C4-2B (cell line): ENCODE measurements at regions not wholly inside any gene's neighbourhood (a gene's known extent, or its start where the extent isn't known, plus 50 kb on each side); places are given as distances from the start of the nearest gene placed in this dataset.
A peak's percentile ranks its signal among the peaks of the same experiment; 100 is the strongest.

Source experiments
- H3K27ac ChIP-seq: fragments of 450-650 bp; 2 replicates; pipeline ENCODE4 v1.5.1; 2017
- ZFX ChIP-seq: fragments of 450-650 bp; IDR thresholded peaks from 2 replicates; pipeline ENCODE4 v1.6.1; 2017
- TF ChIP-seq, protein P1 (sequence below): fragments of 450-650 bp; conservative IDR thresholded peaks from 2 replicates; pipeline ENCODE4 v1.5.1; 2017; ENCODE audit warnings: mild to moderate bottlenecking

DNA sequence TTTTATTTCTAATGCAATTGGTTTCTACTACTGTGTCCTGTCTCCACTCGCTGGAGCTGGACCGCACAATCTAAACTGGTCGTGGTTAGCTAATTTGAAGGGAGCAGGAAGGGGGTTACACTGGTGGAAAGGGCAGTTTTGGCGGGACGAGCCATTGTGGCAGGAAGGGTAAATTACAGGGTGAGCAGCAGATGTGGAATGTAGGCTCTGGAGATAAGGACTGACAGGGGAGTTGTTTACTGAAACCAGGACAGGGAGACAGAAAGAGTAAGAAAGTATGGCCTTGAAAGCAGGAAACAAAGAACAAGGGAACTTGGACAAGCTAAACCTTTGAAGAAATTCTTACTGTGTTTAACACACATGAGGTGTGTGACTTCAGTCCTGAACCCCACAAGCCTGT lies 147.8 kb downstream of the ATXN7L3B start:
- H3K27ac ChIP-seq: no peak overlapping the region
- TF ChIP-seq, protein P1, sequence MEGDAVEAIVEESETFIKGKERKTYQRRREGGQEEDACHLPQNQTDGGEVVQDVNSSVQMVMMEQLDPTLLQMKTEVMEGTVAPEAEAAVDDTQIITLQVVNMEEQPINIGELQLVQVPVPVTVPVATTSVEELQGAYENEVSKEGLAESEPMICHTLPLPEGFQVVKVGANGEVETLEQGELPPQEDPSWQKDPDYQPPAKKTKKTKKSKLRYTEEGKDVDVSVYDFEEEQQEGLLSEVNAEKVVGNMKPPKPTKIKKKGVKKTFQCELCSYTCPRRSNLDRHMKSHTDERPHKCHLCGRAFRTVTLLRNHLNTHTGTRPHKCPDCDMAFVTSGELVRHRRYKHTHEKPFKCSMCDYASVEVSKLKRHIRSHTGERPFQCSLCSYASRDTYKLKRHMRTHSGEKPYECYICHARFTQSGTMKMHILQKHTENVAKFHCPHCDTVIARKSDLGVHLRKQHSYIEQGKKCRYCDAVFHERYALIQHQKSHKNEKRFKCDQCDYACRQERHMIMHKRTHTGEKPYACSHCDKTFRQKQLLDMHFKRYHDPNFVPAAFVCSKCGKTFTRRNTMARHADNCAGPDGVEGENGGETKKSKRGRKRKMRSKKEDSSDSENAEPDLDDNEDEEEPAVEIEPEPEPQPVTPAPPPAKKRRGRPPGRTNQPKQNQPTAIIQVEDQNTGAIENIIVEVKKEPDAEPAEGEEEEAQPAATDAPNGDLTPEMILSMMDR: no peak

DNA sequence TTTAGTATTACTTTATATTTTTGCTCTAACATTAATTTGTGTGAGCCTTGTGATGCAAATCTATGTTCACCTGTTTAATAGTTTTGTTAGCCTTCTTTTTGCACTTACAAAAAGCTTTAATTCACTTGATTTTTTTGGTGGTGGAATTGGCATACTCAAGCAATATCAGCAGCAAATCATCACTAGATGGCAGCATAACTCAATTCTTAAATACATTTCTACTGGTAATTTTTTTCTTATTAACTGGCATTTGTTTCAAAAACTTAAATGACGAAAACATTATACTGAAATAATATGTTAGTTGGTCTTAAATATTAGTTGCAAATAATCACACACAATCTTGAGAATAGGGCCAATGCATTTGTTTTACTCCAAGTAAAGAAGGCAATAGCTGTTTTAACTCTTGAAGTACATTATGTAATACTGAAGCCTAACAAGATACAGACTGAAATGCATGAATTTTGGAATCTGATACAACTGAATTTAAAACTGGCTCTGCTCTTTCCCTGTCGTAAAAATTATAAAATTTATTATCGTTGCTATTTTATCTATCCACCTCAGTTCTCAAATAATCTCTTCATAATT lies 151.5 kb downstream of the ATXN7L3B start:
- TF ChIP-seq ZFX: no peak
- TF ChIP-seq, protein P1: peak; percentile 76
- H3K27ac ChIP-seq: no peak overlapping the region

DNA sequence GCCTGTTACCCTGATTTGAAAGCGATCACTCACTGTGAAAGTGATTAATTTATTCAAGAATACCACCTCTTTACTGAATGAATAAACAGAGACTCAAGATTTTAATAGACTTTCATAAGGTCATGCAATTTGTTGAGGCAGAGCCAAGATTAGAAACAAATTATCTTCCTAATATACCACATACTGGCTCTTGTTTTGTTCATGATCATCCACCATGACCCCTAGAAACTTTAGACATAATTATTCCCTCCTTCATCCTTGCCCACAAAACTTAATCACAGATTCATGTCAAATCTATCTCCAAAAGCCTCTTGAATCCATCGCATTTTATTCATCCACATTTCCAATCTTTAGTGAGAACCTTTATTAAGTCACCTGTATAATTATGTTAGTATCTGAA lies 152.3 kb downstream of the ATXN7L3B start:
- H3K27ac ChIP-seq: no peak overlapping the region
- TF ChIP-seq, protein P1: no peak
- no peak for TF ChIP-seq ZFX

GRCh38 chr12:74719447-74719846 lies 181.8 kb downstream of the ATXN7L3B start:
- TF ChIP-seq ZFX: no peak
- TF ChIP-seq, protein P1: no peak
- H3K27ac ChIP-seq: no peak overlapping the region

DNA sequence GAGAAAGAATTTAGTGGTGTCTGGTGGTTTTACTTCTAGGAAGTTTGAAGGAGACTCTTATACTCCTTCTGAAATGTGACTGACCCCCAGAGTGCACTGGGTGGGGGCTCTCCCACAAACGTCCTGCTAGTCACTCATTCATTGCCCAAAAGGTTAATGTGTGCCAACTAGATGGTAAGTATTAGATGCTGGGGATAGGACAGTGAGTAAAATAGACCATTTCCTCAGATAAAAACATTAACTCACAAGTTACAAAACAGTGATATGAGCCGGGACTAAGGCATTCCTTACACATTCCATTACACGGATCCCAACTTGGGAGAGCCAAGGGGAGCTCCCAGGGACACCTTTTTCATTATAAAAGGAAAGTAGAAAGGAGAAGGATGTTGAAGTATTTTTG lies 185.1 kb downstream of the ATXN7L3B start:
- TF ChIP-seq, protein P1: no peak
- TF ChIP-seq ZFX: no peak
- no peak overlapping the region for H3K27ac ChIP-seq

- no peak overlapping the region for H3K27ac ChIP-seq
- TF ChIP-seq, protein P1: no peak
- TF ChIP-seq ZFX: no peak
Observed at GRCh38 chr12:74725154-74725553, 187.5 kb downstream of the ATXN7L3B start.

- H3K27ac ChIP-seq: no peak overlapping the region
Observed at GRCh38 chr12:74728006-74728405, 190.4 kb downstream of the ATXN7L3B start.

More at GRCh38 chr12:74728006-74728405, 190.4 kb downstream of the ATXN7L3B start:
- TF ChIP-seq ZFX: no peak
- TF ChIP-seq, protein P1: no peak
